NK-92 treated with Interleukin-12 subunit alpha and Interleukin-12 subunit beta, amount 100 ng/mL, for 24 hours (cell line): ENCODE measurements at regions not wholly inside any gene's neighbourhood (a gene's known extent, or its start where the extent isn't known, plus 50 kb on each side); places are given as distances from the start of the nearest gene placed in this dataset.
"Not testable (repeated sequence)": the region's sequence is repeated elsewhere in the genome, so short reads cannot be mapped to it uniquely, and the experiment has no call there.

ENCODE experiments used
- DNase-seq: peaks from one replicate; lab custom pipeline; 2025; lab: John Stamatoyannopoulos, UW

DNA sequence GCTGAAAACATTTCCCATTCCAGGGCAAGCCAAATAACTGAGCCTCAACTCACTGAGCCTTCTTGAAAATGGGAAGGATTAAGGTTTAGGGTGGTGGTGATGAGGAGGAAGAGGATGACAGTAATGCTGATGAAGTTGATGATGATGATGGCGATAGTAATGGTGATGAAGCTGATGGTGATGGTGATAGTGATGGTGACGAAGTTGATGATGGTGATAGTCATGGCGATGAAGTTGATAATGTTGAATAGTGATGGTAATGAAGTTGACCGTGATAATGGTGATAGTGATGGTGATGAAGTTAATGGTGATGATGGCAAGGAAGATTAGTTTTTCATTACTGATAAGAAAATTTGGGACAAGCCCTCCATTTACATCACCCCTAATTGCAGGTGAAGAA is 285.8 kb upstream of the DYNLRB2 start:
- DNase-seq, result no peak

DNA sequence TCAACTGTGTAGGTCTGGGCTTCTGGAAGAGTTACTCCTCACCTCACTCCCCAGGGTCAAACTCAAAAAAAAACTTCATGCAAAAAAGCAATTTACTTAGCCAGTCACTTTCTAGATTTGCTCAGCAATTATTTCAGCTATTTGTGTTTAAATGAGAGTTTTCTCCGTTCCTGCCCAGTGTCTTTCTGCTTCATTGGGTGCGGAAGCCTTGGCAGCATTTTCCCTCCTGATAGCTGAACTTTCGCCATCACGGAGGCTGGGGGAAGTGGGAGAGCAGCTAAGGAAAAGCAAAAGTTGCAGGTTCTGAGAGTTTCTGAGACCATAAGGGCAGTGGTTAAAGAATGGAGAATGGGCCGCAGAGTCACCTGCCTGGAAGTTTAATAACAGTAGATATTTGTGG is 287.1 kb upstream of the DYNLRB2 start:
- no peak for DNase-seq

DNA sequence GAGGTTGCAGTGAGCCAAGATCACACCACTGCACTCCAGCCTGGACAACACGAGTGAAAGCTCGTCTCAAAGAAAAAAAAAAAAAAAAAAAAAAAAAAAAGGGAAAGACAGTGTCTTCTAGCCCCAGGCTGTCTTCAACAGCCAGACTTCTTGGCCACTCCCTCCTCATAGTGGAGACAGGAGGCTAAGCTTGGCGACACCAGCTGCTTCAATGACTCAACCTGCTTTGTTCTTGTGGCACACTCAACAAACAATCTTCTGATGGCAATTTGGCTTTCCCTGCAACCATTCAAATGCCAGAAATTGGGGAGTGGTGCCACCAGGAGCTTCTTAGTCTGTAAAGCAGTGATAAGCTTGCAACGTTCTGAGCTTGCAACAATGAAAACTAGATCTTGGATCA is 290.4 kb upstream of the DYNLRB2 start:
- no peak for DNase-seq

DNA sequence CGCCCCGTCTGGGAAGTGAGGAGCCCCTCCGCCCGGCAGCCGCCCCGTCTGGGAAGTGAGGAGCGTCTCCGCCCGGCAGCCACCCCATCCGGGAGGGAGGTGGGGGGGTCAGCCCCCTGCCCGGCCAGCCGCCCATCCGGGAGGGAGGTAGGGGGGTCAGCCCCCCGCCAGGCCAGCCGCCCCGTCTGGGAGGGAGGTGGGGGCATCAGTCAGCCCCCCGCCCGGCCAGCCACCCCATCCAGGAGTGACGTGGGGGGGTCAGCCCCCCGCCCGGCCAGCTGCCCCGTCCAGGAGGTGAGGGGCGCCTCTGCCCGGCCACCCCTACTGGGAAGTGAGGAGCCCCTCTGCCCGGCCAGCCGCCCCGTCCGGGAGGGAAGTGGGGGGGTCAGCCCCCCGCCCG is 297.5 kb upstream of the DYNLRB2 start:
- not testable (repeated sequence) for DNase-seq

DNA sequence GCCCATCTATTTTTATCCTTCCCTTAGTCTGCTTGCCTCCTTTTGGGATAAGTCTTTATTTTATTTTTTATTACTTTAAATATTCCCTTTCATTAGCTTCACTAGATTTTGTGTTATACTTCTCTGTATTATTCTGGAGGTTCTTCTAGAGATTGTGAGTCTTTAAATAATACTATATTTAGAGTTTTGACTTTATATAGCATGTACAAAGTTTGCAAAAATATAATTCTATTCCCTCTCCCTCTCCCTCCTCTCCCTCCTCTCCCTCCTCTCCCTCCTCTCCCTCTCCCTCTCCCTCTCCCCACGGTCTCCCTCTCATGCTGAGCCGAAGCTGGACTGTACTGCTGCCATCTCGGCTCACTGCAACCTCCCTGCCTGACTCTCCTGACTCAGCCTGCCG is 298.5 kb upstream of the DYNLRB2 start:
- DNase-seq, result not testable (repeated sequence)

DNA sequence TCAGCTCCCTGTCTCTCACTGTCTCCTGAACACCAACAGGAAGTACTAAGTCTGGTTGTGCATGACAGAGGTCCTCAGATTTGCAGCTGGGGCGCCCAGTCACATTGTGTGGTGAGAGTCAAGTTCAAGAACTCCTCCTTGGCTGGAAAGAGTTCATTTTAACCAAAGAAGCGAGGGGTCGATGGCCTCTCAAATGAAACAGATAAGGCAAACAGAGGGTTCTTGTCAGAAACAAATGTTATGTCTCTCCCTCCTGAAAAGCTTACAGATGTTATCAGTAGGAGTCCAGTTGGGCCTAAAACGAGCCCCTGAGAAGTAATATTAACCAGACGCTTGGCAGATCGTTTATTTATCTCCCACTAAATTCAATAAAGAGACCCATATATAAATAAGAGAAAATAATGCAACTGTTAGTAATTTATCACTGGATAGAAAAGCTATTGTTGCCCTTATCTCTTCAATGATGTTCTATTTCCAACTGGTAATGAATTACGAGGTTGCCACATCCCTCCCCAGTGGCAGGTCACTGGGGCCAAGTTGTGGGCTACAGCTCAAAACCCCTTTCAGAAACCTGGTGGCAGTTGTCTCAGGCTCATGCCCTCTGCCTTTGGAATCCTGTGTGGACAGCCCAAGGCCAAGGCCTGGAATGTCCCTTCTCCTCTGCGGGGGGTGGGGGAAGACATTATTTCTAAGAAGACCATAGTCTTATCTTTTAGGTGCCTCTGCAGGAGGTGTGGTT is 307.5 kb upstream of the DYNLRB2 start:
- no peak for DNase-seq

DNA sequence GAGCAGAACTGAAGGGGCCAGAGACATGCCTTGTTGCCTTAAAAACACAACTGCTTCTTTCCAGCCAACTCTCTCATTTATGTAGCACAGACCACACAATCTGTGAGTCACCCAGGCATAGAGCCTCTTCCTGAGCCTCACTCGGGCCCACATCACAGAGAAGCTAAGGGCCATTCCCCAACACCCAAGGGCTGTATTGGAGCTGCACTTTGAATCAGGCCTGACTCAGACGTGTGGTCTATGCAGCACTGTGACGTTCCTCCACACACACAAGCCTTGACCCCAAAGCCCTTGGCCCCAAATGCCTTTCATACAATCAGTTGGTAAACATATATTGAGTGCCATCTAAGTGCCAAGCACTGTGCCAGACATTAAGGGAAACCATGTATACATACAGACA is 308.9 kb upstream of the DYNLRB2 start:
- DNase-seq, result no peak

- no peak for DNase-seq
Observed at GRCh38 chr16:80231121-80231520, 309.7 kb upstream of the DYNLRB2 start.

- DNase-seq, result no peak
Observed at GRCh38 chr16:80230328-80231120, 310.3 kb upstream of the DYNLRB2 start.

GRCh38 chr16:80226499-80226898 is 314.3 kb upstream of the DYNLRB2 start:
- DNase-seq, result no peak

DNA sequence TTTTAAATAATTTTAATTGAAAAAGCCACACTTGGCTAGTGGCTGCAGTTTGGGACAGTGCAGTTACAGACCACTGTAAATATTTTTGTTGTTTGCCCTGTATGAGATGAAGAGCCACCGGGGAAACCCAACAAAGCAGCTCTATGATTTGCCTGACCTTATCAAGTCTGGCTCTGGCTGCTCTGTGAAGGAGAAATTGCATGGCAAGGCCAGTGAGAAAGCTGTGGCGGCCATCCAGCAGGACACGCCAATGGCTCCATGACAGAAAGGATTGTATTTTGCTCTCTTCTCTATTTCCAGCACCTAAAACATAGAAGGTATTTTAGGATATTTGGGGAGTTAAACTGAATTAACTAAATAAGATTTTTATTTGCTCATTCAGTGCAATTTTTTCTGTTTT is 330.0 kb upstream of the DYNLRB2 start:
- DNase-seq, result no peak

DNA sequence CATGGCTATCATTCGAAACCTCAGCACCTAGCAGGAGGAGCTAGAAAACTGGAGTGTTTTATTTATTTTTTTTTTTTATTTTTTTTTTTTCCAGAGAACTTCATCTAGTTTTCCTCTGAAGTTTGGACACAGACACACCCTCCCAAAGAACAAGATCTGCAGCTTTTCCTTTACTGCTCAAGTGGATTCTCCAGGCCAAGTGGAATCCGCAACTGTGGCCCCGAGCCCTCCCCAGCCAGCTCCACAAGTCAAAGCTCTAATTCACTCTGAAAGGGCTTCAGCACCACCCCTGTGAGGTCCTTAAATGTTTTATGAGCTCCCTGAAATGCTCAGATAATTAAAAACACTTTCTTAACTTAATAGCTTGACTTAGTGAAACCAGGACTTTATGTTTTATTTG is 332.1 kb upstream of the DYNLRB2 start:
- no peak for DNase-seq

- DNase-seq, result no peak
Observed at GRCh38 chr16:80208015-80208414, 332.8 kb upstream of the DYNLRB2 start.

DNA sequence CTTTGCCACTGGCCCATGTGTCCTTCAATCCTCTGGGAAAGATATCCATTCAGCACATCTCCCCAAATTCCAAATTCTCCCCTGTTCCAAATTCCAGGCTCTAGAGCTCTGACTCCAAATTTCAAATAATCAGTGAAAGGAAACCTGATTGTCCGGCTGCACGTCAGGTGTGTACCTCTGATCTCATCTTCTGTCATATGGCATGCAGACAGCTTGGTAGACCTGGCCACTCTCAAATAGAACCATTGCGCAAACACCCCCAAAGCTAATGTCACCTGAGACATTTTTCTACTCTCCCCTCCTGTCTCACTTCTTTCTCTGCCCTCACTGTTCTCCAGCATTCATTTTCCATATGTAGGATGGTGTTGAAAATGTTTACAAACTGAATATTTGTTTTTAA is 337.0 kb upstream of the DYNLRB2 start:
- no peak for DNase-seq

- DNase-seq, result no peak
Observed at GRCh38 chr16:80202831-80203413, 337.9 kb upstream of the DYNLRB2 start.

DNA sequence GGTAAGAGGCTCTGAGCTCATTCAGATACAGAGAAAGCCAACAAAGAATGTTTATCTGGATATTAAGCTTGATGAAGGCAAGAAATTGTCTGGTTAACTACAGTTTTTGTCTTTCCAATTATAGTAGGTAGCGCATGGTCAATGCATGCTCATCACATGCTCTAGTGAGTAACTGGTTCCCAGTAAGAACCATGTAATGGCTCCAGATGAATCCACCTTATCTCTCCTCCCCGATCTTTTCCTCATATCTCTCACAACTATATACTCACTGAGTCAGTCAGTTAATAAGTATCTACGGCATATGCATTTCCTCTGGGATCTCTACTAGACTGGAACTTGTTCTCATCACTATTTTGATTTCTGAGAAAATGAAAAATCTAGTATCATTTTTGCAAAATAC is 340.7 kb upstream of the DYNLRB2 start:
- DNase-seq, result no peak

DNA sequence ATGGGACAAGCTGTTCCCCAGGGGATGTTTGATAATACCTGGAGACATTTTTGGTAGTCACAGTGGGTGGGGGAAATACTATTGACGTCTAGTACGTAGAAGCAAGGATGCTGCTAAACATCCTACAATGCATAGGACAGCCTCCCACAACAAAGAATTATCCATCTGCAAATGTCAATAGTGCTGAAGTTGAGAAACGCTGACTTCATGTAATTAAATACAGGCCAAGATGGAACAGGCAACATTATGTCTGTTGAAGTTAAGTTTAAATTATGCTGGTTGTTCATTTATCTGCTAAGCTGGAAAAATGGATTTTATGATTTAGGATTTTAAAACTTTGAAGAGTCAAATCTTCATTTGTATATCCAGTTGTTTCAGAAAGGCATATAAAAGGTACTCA is 341.2 kb upstream of the DYNLRB2 start:
- no peak for DNase-seq

- no peak for DNase-seq
Observed at GRCh38 chr16:80198311-80199299, 342.2 kb upstream of the DYNLRB2 start.

GRCh38 chr16:80197741-80198201 is 343.0 kb upstream of the DYNLRB2 start:
- DNase-seq, result no peak

DNA sequence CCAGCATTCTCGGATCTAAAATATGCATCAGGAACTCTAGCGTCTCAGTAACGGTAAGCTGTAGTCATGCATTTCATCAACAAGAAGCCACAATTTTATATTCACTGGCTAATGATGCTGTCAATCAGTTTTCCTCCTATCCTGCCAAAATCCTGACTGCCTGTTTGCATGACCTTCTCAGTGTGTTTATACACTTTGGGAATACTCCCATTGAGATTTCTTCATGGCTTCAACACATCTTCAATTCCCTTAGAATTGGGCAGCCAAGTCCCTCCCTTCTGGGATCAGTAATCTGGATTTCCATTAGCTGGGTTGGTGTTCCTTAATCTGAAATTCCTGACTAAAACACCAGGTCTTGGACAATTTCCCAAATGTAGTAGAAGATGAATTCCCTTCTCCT is 348.9 kb upstream of the DYNLRB2 start:
- DNase-seq, result no peak

DNA sequence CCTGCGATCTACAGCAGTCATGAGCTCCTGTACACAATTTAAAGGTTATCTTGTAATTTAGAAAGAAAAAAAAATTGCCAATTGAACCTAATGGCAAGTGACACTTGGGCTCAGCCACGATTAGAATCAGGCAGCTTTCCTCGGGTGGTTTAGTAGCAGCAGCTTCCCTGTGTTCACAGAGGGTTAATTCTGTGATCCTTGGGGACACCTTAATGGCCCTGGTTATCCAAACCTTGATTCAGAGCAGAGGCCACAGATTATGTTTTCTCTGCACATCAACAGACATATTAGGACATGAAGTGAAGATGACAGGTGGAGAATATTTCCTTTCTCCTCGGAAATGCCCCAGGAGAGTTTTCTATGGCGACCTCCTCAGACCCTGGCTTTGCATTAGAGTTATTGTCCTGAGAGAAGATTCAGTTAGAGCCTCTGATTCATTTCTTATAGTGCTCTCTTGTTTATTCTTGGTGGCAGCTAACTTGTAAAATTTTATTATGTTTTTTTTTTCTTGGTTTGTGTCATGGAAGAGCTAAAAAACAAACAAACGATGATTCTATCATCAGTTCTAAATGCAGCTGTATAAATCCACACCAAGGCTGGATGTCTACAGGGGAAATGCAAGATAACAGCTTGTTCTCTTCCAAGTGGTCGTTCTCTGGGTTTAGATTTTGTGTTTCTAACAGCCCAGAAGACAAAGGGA is 351.2 kb upstream of the DYNLRB2 start:
- no peak for DNase-seq
